Astrocyte (in vitro differentiated cells and primary cell): ENCODE measurements at regions not wholly inside any gene's neighbourhood (a gene's known extent, or its start where the extent isn't known, plus 50 kb on each side); places are given as distances from the start of the nearest gene placed in this dataset.

Experiments used
- DNase-seq: peaks from one replicate; pipeline ENCODE4 v3.0.0-alpha.2; 2010; ENCODE audit warnings: low read depth
- FAIRE-seq: peaks from 2 replicates; lab custom pipeline; 2011; peaks lifted over from hg19 to GRCh38; lab: Jason Lieb, UNC
- H2AFZ ChIP-seq: 2 replicates; pipeline ENCODE4 v1.6.0; 2012; ENCODE audit warnings: low read depth, low read length, inconsistent platforms
- H3K27ac ChIP-seq: 2 replicates; pipeline ENCODE4 v1.5.1; 2011; ENCODE audit warnings: low read depth, low read length, inconsistent platforms
- H3K27me3 ChIP-seq: 2 replicates; pipeline ENCODE4 v1.6.0; 2011; ENCODE audit warnings: low read length, inconsistent platforms; ENCODE audit not compliant: insufficient read depth
- H3K36me3 ChIP-seq: 2 replicates; pipeline ENCODE4 v1.5.1; 2011; ENCODE audit warnings: low read length, inconsistent platforms; ENCODE audit not compliant: insufficient read depth
- H3K4me1 ChIP-seq: 2 replicates; pipeline ENCODE4 v1.5.1; 2011; ENCODE audit warnings: low read length, inconsistent platforms; ENCODE audit not compliant: insufficient read depth
- H3K4me2 ChIP-seq: 2 replicates; pipeline ENCODE4 v1.6.0; 2012; ENCODE audit warnings: low read length, inconsistent platforms
- H3K4me3 ChIP-seq: 2 replicates; pipeline ENCODE4 v1.5.1; 2011; ENCODE audit warnings: low read depth, mild to moderate bottlenecking, low read length, inconsistent platforms; ENCODE audit not compliant: insufficient read depth
- H3K79me2 ChIP-seq: 2 replicates; pipeline ENCODE4 v1.6.0; 2012; ENCODE audit warnings: mild to moderate bottlenecking, low read length, inconsistent platforms; ENCODE audit not compliant: insufficient read depth
- H3K9ac ChIP-seq: 2 replicates; pipeline ENCODE4 v1.6.0; 2012; ENCODE audit warnings: mild to moderate bottlenecking, low read length, inconsistent platforms
- H3K9me3 ChIP-seq: 2 replicates; pipeline ENCODE4 v1.5.1; 2012; ENCODE audit warnings: low read depth, mild to moderate bottlenecking, low read length, inconsistent platforms; ENCODE audit not compliant: insufficient read depth
- H4K20me1 ChIP-seq: 2 replicates; pipeline ENCODE4 v1.6.0; 2012; ENCODE audit warnings: low read length, inconsistent platforms; ENCODE audit not compliant: insufficient read depth
- H3K27ac Mint-ChIP-seq: one replicate; pipeline ENCODE4 v1.8.0; 2021; ENCODE audit warnings: mild to moderate bottlenecking, mixed read lengths; ENCODE audit not compliant: unreplicated experiment
- H3K27me3 Mint-ChIP-seq: one replicate; pipeline ENCODE4 v1.8.0; 2021; ENCODE audit warnings: low read depth, mixed read lengths; ENCODE audit not compliant: unreplicated experiment
- H3K36me3 Mint-ChIP-seq: one replicate; pipeline ENCODE4 v1.8.0; 2021; ENCODE audit warnings: low read depth, mixed read lengths; ENCODE audit not compliant: unreplicated experiment
- H3K4me1 Mint-ChIP-seq: one replicate; pipeline ENCODE4 v1.8.0; 2021; ENCODE audit warnings: low read depth, mixed read lengths; ENCODE audit not compliant: unreplicated experiment
- H3K4me3 Mint-ChIP-seq: one replicate; pipeline ENCODE4 v1.8.0; 2021; ENCODE audit warnings: mild to moderate bottlenecking, moderate library complexity, mixed read lengths; ENCODE audit not compliant: unreplicated experiment
- H3K9me3 Mint-ChIP-seq: one replicate; pipeline ENCODE4 v1.8.0; 2021; ENCODE audit warnings: mild to moderate bottlenecking, mixed read lengths; ENCODE audit not compliant: unreplicated experiment
- CTCF ChIP-seq: IDR thresholded peaks from 2 replicates; pipeline ENCODE4 v1.5.1; 2011; ENCODE audit warnings: low read depth, mild to moderate bottlenecking, inconsistent platforms, low read length, moderate library complexity; ENCODE audit not compliant: insufficient read depth
- EZH2 ChIP-seq: IDR thresholded peaks from 2 replicates; pipeline ENCODE4 v1.6.1; 2012; ENCODE audit warnings: mild to moderate bottlenecking, low read length, inconsistent platforms; ENCODE audit not compliant: insufficient read depth

- Mint-ChIP-seq H3K27ac (no peak overlapping the region), H3K9me3 (no peaks in the 10 kb centered on the region), H3K36me3 (no peaks in the 10 kb centered on the region), H3K27me3 (no peaks in the 10 kb centered on the region), H3K4me1 (peaks cover 16% of the 10 kb centered on the region), H3K4me3 (no peak overlapping the region)
- Histone ChIP-seq H3K27ac (no peak overlapping the region), H4K20me1 (no peaks in the 10 kb centered on the region), H3K27me3 (no peaks in the 10 kb centered on the region), H3K36me3 (no peaks in the 10 kb centered on the region), H2AFZ (no peak overlapping the region), H3K79me2 (no peaks in the 10 kb centered on the region), H3K9ac (no peak overlapping the region), H3K4me3 (no peak overlapping the region), H3K9me3 (no peaks in the 10 kb centered on the region), H3K4me1 (peaks cover 11% of the 10 kb centered on the region), H3K4me2 (no peak overlapping the region)
- FAIRE-seq (no peak), DNase-seq (no peak)
- TF ChIP-seq EZH2 (no peak), CTCF (no peak)
These were observed 263.3 kb upstream of the POU2AF2 start for GRCh38 chr11:110982214-110982613.

- H3K27ac ChIP-seq: no peak overlapping the region
- Mint-ChIP-seq H3K4me1 (peaks cover 16% of the 10 kb centered on the region), H3K4me3 (no peak overlapping the region), H3K27ac (no peak overlapping the region), H3K27me3 (no peaks in the 10 kb centered on the region), H3K9me3 (no peaks in the 10 kb centered on the region), H3K36me3 (no peaks in the 10 kb centered on the region)
- FAIRE-seq (no peak), DNase-seq (peak; percentile 68)
- H3K36me3 ChIP-seq: no peaks in the 10 kb centered on the region
- H4K20me1 ChIP-seq: no peaks in the 10 kb centered on the region
- no peaks in the 10 kb centered on the region for H3K9me3 ChIP-seq
- peaks cover 11% of the 10 kb centered on the region for H3K4me1 ChIP-seq
- no peak overlapping the region for H3K9ac ChIP-seq
- no peaks in the 10 kb centered on the region for H3K27me3 ChIP-seq
- TF ChIP-seq CTCF (no peak), EZH2 (no peak)
- no peak overlapping the region for H3K4me2 ChIP-seq
- no peaks in the 10 kb centered on the region for H3K79me2 ChIP-seq
- H3K4me3 ChIP-seq: no peak overlapping the region
- H2AFZ ChIP-seq: no peak overlapping the region
These were observed 265.8 kb upstream of the POU2AF2 start for GRCh38 chr11:110979696-110980095.

- DNase-seq: no peak
- peaks cover 11% of the 10 kb centered on the region for H3K4me1 Mint-ChIP-seq
- Histone ChIP-seq H2AFZ (no peak overlapping the region), H3K9ac (no peak overlapping the region), H3K27ac (no peak overlapping the region), H3K4me1 (peaks cover 6% of the 10 kb centered on the region), H4K20me1 (no peaks in the 10 kb centered on the region), H3K4me2 (no peak overlapping the region), H3K27me3 (no peaks in the 10 kb centered on the region), H3K79me2 (no peaks in the 10 kb centered on the region), H3K36me3 (no peaks in the 10 kb centered on the region), H3K4me3 (no peak overlapping the region), H3K9me3 (no peaks in the 10 kb centered on the region)
- no peak for TF ChIP-seq CTCF
- TF ChIP-seq EZH2: no peak
- no peaks in the 10 kb centered on the region for H3K9me3 Mint-ChIP-seq
- no peak overlapping the region for H3K27ac Mint-ChIP-seq
- H3K4me3 Mint-ChIP-seq: no peak overlapping the region
- no peak for FAIRE-seq
- no peaks in the 10 kb centered on the region for H3K27me3 Mint-ChIP-seq
- H3K36me3 Mint-ChIP-seq: no peaks in the 10 kb centered on the region
These were observed 265.4 kb upstream of the ARHGAP20 start for GRCh38 chr11:110977661-110978060.
